Kidney (tissue), 13 donors: ENCODE measurements at regions not wholly inside any gene's neighbourhood (a gene's known extent, or its start where the extent isn't known, plus 50 kb on each side); places are given as distances from the start of the nearest gene placed in this dataset.

Experiments
- DNase-seq, 5 donors: peaks; one replicate each; pipeline ENCODE4 v3.0.0-alpha.2; 2013 to 2020
- FAIRE-seq: peaks from 2 replicates; lab custom pipeline; 2012; peaks lifted over from hg19 to GRCh38; lab: Jason Lieb, UNC
- H3K27ac ChIP-seq, 2 donors: one replicate each; pipeline ENCODE4 v1.7.0; 2013; ENCODE audit warnings: low read depth in 2 of 2, low read length in 2 of 2, inconsistent platforms in 1 of 2
- H3K27me3 ChIP-seq: one replicate; pipeline ENCODE4 v1.7.1; 2013; ENCODE audit warnings: low read length, inconsistent platforms; ENCODE audit not compliant: control insufficient read depth, insufficient read depth
- H3K36me3 ChIP-seq, 3 donors: one replicate each; pipeline versions ENCODE4 v1.7.0 to v1.7.1; 2013; ENCODE audit warnings: low read length in 3 of 3, control low read depth in 1 of 3, inconsistent platforms in 1 of 3; ENCODE audit not compliant: insufficient read depth in 3 of 3, control insufficient read depth in 2 of 3
- H3K4me1 ChIP-seq, 3 donors: one replicate each; pipeline versions ENCODE4 v1.7.0 to v1.7.1; 2013; ENCODE audit warnings: low read length in 3 of 3, inconsistent platforms in 1 of 3, low read depth in 1 of 3; ENCODE audit not compliant: control insufficient read depth in 2 of 3, insufficient read depth in 2 of 3
- H3K4me3 ChIP-seq, 3 donors: one replicate each; pipeline versions ENCODE4 v1.7.0 to v1.8.1; 2013; ENCODE audit warnings: low read length in 3 of 3, control low read depth in 1 of 3, inconsistent platforms in 1 of 3
- H3K9ac ChIP-seq, 3 donors: one replicate each; pipeline versions ENCODE4 v1.7.0 to v1.7.1; 2013; ENCODE audit warnings: low read length in 3 of 3, control low read depth in 1 of 3, inconsistent platforms in 1 of 3
- H3K9me3 ChIP-seq, 3 donors: one replicate each; pipeline versions ENCODE4 v1.7.0 to v1.7.1; 2013; ENCODE audit warnings: low read length in 3 of 3, control low read depth in 1 of 3, inconsistent platforms in 1 of 3; ENCODE audit not compliant: control insufficient read depth in 2 of 3, insufficient read depth in 1 of 3
- intact Hi-C: fragments of 100-400 bp; cut with DNase I; formaldehyde crosslinking; loops from one replicate; pipeline ENCODE4 v1.11.1; 2022
- TF ChIP-seq, protein P1 (sequence below): IDR thresholded peaks from 3 replicates; pipeline ENCODE4 v1.5.1; 2012; ENCODE audit warnings: mild to moderate bottlenecking, moderate library complexity, borderline replicate concordance; ENCODE audit not compliant: insufficient read depth; ENCODE audit errors: extremely low read depth
- donor health status: control.
- donor health status: control.
- donor health status: control.
- donor health status: control.
- donor health status: control.
- donor health status: DM: yes; HTN: yes; CAD: no.
- donor health status: Normal renal cell carcinoma (clear cell type).

DNA sequence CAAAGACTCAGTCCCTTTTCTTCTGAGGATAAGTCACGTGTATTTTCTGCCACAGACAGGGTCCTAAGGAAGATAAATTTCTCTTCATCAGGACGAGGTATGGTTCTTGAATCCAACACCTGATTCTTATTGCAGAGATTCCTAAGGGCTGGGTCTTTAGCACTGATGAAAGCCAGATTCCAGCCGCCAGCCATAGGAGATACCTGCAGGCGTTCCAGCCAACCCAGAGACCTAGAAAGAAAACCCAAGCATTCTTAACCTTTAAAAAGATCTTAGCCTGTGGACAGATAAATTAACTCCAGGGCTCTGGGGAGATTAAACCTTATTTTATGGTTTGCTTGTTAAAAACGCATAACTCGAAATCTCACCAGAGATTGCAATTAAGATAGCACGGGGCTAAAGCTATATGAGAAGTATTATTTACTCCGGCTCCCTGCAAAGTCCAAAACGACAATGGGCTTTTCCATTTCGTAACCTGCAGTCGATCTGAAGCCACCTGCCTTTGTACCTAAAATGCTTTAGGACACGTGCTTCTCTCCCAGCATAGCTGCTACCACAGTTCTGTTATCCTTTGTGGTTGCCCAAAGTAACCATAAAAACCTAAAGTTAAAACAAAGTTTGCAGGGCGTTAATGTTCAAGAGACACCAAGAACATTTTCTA is 104.5 kb downstream of the NXPE2 start:
- H3K27ac ChIP-seq, result no peak overlapping the region
- H3K9me3 ChIP-seq, result no peaks in the 10 kb centered on the region
- TF ChIP-seq, protein P1, sequence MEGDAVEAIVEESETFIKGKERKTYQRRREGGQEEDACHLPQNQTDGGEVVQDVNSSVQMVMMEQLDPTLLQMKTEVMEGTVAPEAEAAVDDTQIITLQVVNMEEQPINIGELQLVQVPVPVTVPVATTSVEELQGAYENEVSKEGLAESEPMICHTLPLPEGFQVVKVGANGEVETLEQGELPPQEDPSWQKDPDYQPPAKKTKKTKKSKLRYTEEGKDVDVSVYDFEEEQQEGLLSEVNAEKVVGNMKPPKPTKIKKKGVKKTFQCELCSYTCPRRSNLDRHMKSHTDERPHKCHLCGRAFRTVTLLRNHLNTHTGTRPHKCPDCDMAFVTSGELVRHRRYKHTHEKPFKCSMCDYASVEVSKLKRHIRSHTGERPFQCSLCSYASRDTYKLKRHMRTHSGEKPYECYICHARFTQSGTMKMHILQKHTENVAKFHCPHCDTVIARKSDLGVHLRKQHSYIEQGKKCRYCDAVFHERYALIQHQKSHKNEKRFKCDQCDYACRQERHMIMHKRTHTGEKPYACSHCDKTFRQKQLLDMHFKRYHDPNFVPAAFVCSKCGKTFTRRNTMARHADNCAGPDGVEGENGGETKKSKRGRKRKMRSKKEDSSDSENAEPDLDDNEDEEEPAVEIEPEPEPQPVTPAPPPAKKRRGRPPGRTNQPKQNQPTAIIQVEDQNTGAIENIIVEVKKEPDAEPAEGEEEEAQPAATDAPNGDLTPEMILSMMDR, result no peak
- H3K27me3 ChIP-seq, result no peaks in the 10 kb centered on the region
- DNase-seq, result no peak
- no peak overlapping the region for H3K9ac ChIP-seq
- no peak for FAIRE-seq
- H3K36me3 ChIP-seq, result no peaks in the 10 kb centered on the region
- H3K4me3 ChIP-seq, result no peak overlapping the region
- intact Hi-C loops, result no loop called here
- H3K4me1 ChIP-seq, result no peaks in the 10 kb centered on the region

DNA sequence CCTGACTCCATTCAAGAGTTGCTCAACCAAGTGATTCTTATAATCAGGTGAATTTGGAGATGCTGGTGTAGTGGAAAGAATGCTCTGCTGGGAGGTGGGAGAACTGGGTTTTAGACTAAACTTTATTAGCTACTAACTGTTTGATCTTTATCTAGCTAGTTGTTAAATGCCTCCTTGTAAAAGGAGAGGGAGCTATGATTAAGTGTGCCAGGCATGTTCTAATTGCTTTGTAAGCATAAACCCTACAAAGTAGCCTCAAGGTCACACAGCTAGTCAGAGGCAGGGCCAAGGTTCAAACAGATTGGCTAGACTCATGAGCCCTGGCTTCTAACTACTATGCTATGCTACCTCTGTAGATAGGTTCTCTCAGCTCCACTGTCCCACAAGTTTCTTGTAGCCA is 105.5 kb downstream of the NXPE2 start:
- Histone ChIP-seq H3K9me3 (no peaks in the 10 kb centered on the region), H3K27ac (no peak overlapping the region), H3K4me3 (no peak overlapping the region), H3K4me1 (no peaks in the 10 kb centered on the region), H3K9ac (no peak overlapping the region), H3K36me3 (no peaks in the 10 kb centered on the region), H3K27me3 (no peaks in the 10 kb centered on the region)
- DNase-seq, result no peak
- TF ChIP-seq, protein P1, result no peak
- no peak for FAIRE-seq
- intact Hi-C loops, result no loop called here

GRCh38 chr11:114784216-114784615 is 105.9 kb downstream of the NXPE2 start:
- no peaks in the 10 kb centered on the region for H3K27me3 ChIP-seq
- intact Hi-C loops, result no loop called here
- no peaks in the 10 kb centered on the region for H3K4me1 ChIP-seq
- no peaks in the 10 kb centered on the region for H3K9me3 ChIP-seq
- FAIRE-seq, result no peak
- no peak for DNase-seq
- TF ChIP-seq, protein P1, result no peak
- H3K4me3 ChIP-seq, result no peak overlapping the region
- H3K9ac ChIP-seq, result no peak overlapping the region
- H3K36me3 ChIP-seq, result no peaks in the 10 kb centered on the region
- no peak overlapping the region for H3K27ac ChIP-seq

- H3K4me1 ChIP-seq, result no peaks in the 10 kb centered on the region
- H3K36me3 ChIP-seq, result no peaks in the 10 kb centered on the region
- TF ChIP-seq, protein P1, result no peak
- DNase-seq (no peak), FAIRE-seq (no peak)
- no peak overlapping the region for H3K4me3 ChIP-seq
- H3K27ac ChIP-seq, result no peak overlapping the region
- no peaks in the 10 kb centered on the region for H3K9me3 ChIP-seq
- no peaks in the 10 kb centered on the region for H3K27me3 ChIP-seq
- intact Hi-C loops, result no loop called here
- no peak overlapping the region for H3K9ac ChIP-seq
These were observed 106.6 kb downstream of the NXPE2 start for GRCh38 chr11:114784891-114785290.
